OCI-M1 (cell line): ENCODE measurements at regions not wholly inside any gene's neighbourhood (a gene's known extent, or its start where the extent isn't known, plus 50 kb on each side); places are given as distances from the start of the nearest gene placed in this dataset.
"Not testable (repeated sequence)": the region's sequence is repeated elsewhere in the genome, so short reads cannot be mapped to it uniquely, and the experiment has no call there.

Source experiments
- DNase-seq: peaks from one replicate; lab custom pipeline; 2025; lab: John Stamatoyannopoulos, UW

GRCh38 chr11:121901417-121901816, 214.6 kb downstream of the BLID start:
- not testable (repeated sequence) for DNase-seq

- DNase-seq: no peak
These were observed 216.5 kb downstream of the BLID start for GRCh38 chr11:121899520-121899919.

GRCh38 chr11:121898903-121899302, 217.1 kb downstream of the BLID start:
- DNase-seq: no peak

- no peak for DNase-seq
These were observed 220.1 kb downstream of the BLID start for GRCh38 chr11:121895919-121896318.

- no peak for DNase-seq
These were observed 221.4 kb downstream of the BLID start for GRCh38 chr11:121894581-121894980.

GRCh38 chr11:121892863-121893262, 223.2 kb downstream of the BLID start:
- no peak for DNase-seq

- no peak for DNase-seq
These were observed 223.8 kb downstream of the BLID start for GRCh38 chr11:121892131-121892681.

- DNase-seq: no peak
These were observed 225.0 kb downstream of the BLID start for GRCh38 chr11:121890946-121891515.

- no peak for DNase-seq
These were observed 225.6 kb downstream of the BLID start for GRCh38 chr11:121890377-121890776.

- DNase-seq: no peak
These were observed 226.1 kb downstream of the BLID start for GRCh38 chr11:121889931-121890330.

GRCh38 chr11:121889186-121889585, 226.8 kb downstream of the BLID start:
- DNase-seq: no peak

- DNase-seq: no peak
These were observed 227.9 kb downstream of the BLID start for GRCh38 chr11:121887976-121888557.

GRCh38 chr11:121887569-121887968, 228.4 kb downstream of the BLID start:
- no peak for DNase-seq

- DNase-seq: no peak
These were observed 229.0 kb downstream of the BLID start for GRCh38 chr11:121886996-121887395.

- DNase-seq: no peak
These were observed 229.8 kb downstream of the BLID start for GRCh38 chr11:121886005-121886734.

GRCh38 chr11:121884626-121885025, 231.4 kb downstream of the BLID start:
- no peak for DNase-seq

- DNase-seq: no peak
These were observed 234.2 kb downstream of the BLID start for GRCh38 chr11:121881806-121882205.

GRCh38 chr11:121877152-121877551, 238.9 kb downstream of the BLID start:
- DNase-seq: no peak

- DNase-seq: no peak
These were observed 242.2 kb downstream of the BLID start for GRCh38 chr11:121873766-121874165.

GRCh38 chr11:121872356-121872755, 243.7 kb downstream of the BLID start:
- no peak for DNase-seq

GRCh38 chr11:121870206-121871045, 245.6 kb downstream of the BLID start:
- DNase-seq: no peak

GRCh38 chr11:121869478-121869877, 246.5 kb downstream of the BLID start:
- no peak for DNase-seq
